Liver (tissue), 8 donors: ENCODE measurements at regions not wholly inside any gene's neighbourhood (a gene's known extent, or its start where the extent isn't known, plus 50 kb on each side); places are given as distances from the start of the nearest gene placed in this dataset.

Source experiments
- DNase-seq: peaks from one replicate; pipeline ENCODE4 v3.0.0-alpha.2; 2017; ENCODE audit warnings: low spot score
- H3K27ac ChIP-seq, 2 donors: one replicate each; pipeline ENCODE4 v1.7.0; 2013; ENCODE audit warnings: inconsistent platforms in 2 of 2, low read length in 2 of 2, control low read depth in 1 of 2, low read depth in 1 of 2, mild to moderate bottlenecking in 1 of 2
- H3K27me3 ChIP-seq, 4 donors: one replicate each; pipeline versions ENCODE4 v1.6.1 to v1.7.0; 2013; ENCODE audit warnings: low read length in 3 of 4, inconsistent platforms in 1 of 4, mild to moderate bottlenecking in 1 of 4, moderate library complexity in 1 of 4; ENCODE audit not compliant: control insufficient read depth in 4 of 4, insufficient read depth in 4 of 4
- H3K36me3 ChIP-seq, 4 donors: one replicate each; pipeline versions ENCODE4 v1.6.1 to v1.7.0; 2013; ENCODE audit warnings: low read length in 3 of 4, mild to moderate bottlenecking in 3 of 4, low read depth in 1 of 4, moderate library complexity in 1 of 4; ENCODE audit not compliant: control insufficient read depth in 4 of 4, insufficient read depth in 3 of 4
- H3K4me1 ChIP-seq, 4 donors: one replicate each; pipeline versions ENCODE4 v1.6.1 to v1.7.0; 2013; ENCODE audit warnings: low read length in 3 of 4, mild to moderate bottlenecking in 3 of 4, moderate library complexity in 1 of 4; ENCODE audit not compliant: control insufficient read depth in 4 of 4, insufficient read depth in 4 of 4
- H3K4me3 ChIP-seq, 3 donors: one replicate each; pipeline versions ENCODE4 v1.6.1 to v1.7.0; 2013; ENCODE audit warnings: low read length in 3 of 3, control low read depth in 1 of 3, low read depth in 1 of 3, mild to moderate bottlenecking in 1 of 3
- H3K9ac ChIP-seq, 2 donors: one replicate each; pipeline ENCODE4 v1.7.0; 2013; ENCODE audit warnings: low read length in 2 of 2, mild to moderate bottlenecking in 2 of 2, moderate library complexity in 2 of 2, control low read depth in 1 of 2, low read depth in 1 of 2
- H3K9me3 ChIP-seq, 4 donors: one replicate each; pipeline versions ENCODE4 v1.6.1 to v1.7.0; 2013; ENCODE audit warnings: low read length in 3 of 4; ENCODE audit not compliant: control insufficient read depth in 4 of 4
- ATF3 ChIP-seq: IDR thresholded peaks from 2 replicates; pipeline ENCODE4 v1.6.1; 2016; ENCODE audit warnings: antibody characterized with exemption
- CTCF ChIP-seq: fragments of 150-350 bp; IDR thresholded peaks from 2 replicates; pipeline ENCODE4 v1.5.1; 2017; ENCODE audit warnings: improper control_type of control experiment, low read depth, low read length; ENCODE audit not compliant: missing input control
- FOXA1 ChIP-seq: IDR thresholded peaks from 2 replicates; pipeline ENCODE4 v1.6.1; 2016; ENCODE audit warnings: antibody characterized with exemption
- GABPA ChIP-seq, 2 donors: IDR thresholded peaks in 1 of 2; conservative IDR thresholded peaks in 1 of 2; 2 replicates each; pipeline ENCODE4 v1.6.1; 2016; ENCODE audit warnings: antibody characterized with exemption in 2 of 2, mild to moderate bottlenecking in 1 of 2, moderate library complexity in 1 of 2
- HNF4A ChIP-seq, 2 donors: conservative IDR thresholded peaks; 2 replicates each; pipeline ENCODE4 v1.6.1; 2016; ENCODE audit warnings: antibody characterized with exemption in 2 of 2, mild to moderate bottlenecking in 2 of 2
- HNF4G ChIP-seq: IDR thresholded peaks from 2 replicates; pipeline ENCODE4 v1.6.1; 2016; ENCODE audit warnings: antibody characterized with exemption
- JUND ChIP-seq, 2 donors: IDR thresholded peaks; 2 replicates each; pipeline ENCODE4 v1.6.1; 2016; ENCODE audit warnings: antibody characterized with exemption in 2 of 2
- MAX ChIP-seq: IDR thresholded peaks from 2 replicates; pipeline ENCODE4 v1.6.1; 2016; ENCODE audit warnings: antibody characterized with exemption
- NR2F2 ChIP-seq: IDR thresholded peaks from 2 replicates; pipeline ENCODE4 v1.6.1; 2016; ENCODE audit warnings: antibody characterized with exemption
- RAD21 ChIP-seq, 2 donors: IDR thresholded peaks; 2 replicates each; pipeline ENCODE4 v1.6.1; 2016; ENCODE audit warnings: antibody characterized with exemption in 2 of 2, mild to moderate bottlenecking in 2 of 2
- REST ChIP-seq: IDR thresholded peaks from 2 replicates; pipeline ENCODE4 v1.6.1; 2016; ENCODE audit warnings: antibody characterized with exemption, mild to moderate bottlenecking
- RXRA ChIP-seq, 2 donors: IDR thresholded peaks; 2 replicates each; pipeline ENCODE4 v1.6.1; 2017 to 2018; ENCODE audit warnings: antibody characterized with exemption in 2 of 2, mild to moderate bottlenecking in 1 of 2
- SP1 ChIP-seq: IDR thresholded peaks from 2 replicates; pipeline ENCODE4 v1.6.1; 2018; ENCODE audit warnings: antibody characterized with exemption, mild to moderate bottlenecking
- ZBTB33 ChIP-seq: IDR thresholded peaks from 2 replicates; pipeline ENCODE4 v1.6.1; 2016; ENCODE audit warnings: antibody characterized with exemption
- WGBS: extraction: QIAGEN DNeasy Blood & Tissue Kit; methylation state at CpG from one replicate; pipeline ENCODE4 v1.1.7; 2013; 5-methylcytosine and 5-hydroxymethylcytosine counted together
- donor health status: healthy.
- donor health status: healthy.
- donor health status: healthy.
- donor health status: healthy.
- donor health status: healthy.

- TF ChIP-seq JUND (IDR thresholded peaks at IDR 0.05) (no peak), ZBTB33 (no peak)
These were observed 960.3 kb downstream of the VRK1 start (continued) for GRCh38 chr14:97757491-97757890.

GRCh38 chr14:97760050-97760449 is 962.9 kb downstream of the VRK1 start:
- Histone ChIP-seq H3K27ac (no peak overlapping the region), H3K27me3 (peaks cover 0 to 3% (median 0%) of the 10 kb centered on the region in 4 donors), H3K4me3 (no peak overlapping the region), H3K9me3 (no peaks in the 10 kb centered on the region), H3K4me1 (no peaks in the 10 kb centered on the region), H3K36me3 (no peaks in the 10 kb centered on the region), H3K9ac (no peak overlapping the region)
- 75% methylated on average over 1 of the region's 1 CpG for WGBS
- TF ChIP-seq SP1 (no peak), REST (no peak), MAX (no peak), FOXA1 (no peak), ZBTB33 (no peak), HNF4G (no peak), GABPA (IDR thresholded peaks at IDR 0.05 in 1 of 2, conservative IDR thresholded peaks at IDR 0.05 in 1 of 2) (no peak), RAD21 (IDR thresholded peaks at IDR 0.05) (no peak), JUND (IDR thresholded peaks at IDR 0.05) (no peak), NR2F2 (no peak), CTCF (no peak), ATF3 (no peak), HNF4A (conservative IDR thresholded peaks at IDR 0.05) (no peak), RXRA (IDR thresholded peaks at IDR 0.05) (no peak)
- no peak for DNase-seq
